ENCODE measurements at regions not wholly inside any gene's neighbourhood (a gene's known extent, or its start where the extent isn't known, plus 50 kb on each side); places are given as distances from the start of the nearest gene placed in this dataset.

- DNase-seq (ENCODE audit: low read depth in 2 of 2) = no peak
Observed at GRCh38 chr4:54992266-54992665, 133.1 kb downstream of the KDR start.

GRCh38 chr4:54988655-54989054, 136.7 kb downstream of the KDR start:
- DNase-seq (ENCODE audit: low read depth in 2 of 2) = no peak

GRCh38 chr4:54986095-54986846, 139.1 kb downstream of the KDR start:
- no peak for DNase-seq (ENCODE audit: low read depth in 2 of 2)

GRCh38 chr4:54976682-54977081, 148.7 kb downstream of the KDR start:
- no peak for DNase-seq (ENCODE audit: low read depth in 2 of 2)

GRCh38 chr4:54976031-54976430, 149.4 kb downstream of the KDR start:
- no peak for DNase-seq (ENCODE audit: low read depth in 2 of 2)

GRCh38 chr4:54973784-54974183, 151.6 kb downstream of the KDR start:
- DNase-seq (ENCODE audit: low read depth in 2 of 2) = no peak

- no peak for DNase-seq (ENCODE audit: low read depth in 2 of 2)
Observed at GRCh38 chr4:54971474-54971950, 153.9 kb downstream of the KDR start.

GRCh38 chr4:54967289-54967688, 158.1 kb downstream of the KDR start:
- DNase-seq (ENCODE audit: low read depth in 2 of 2) = no peak

- DNase-seq (ENCODE audit: low read depth in 2 of 2) = no peak
Observed at GRCh38 chr4:54961357-54961975, 163.9 kb downstream of the KDR start.

- DNase-seq (ENCODE audit: low read depth in 2 of 2) = no peak
Observed at GRCh38 chr4:54959651-54960116, 165.7 kb downstream of the KDR start.

- DNase-seq (ENCODE audit: low read depth in 2 of 2) = no peak
Observed at GRCh38 chr4:54959131-54959530, 166.3 kb downstream of the KDR start.

- no peak for DNase-seq (ENCODE audit: low read depth in 2 of 2)
Observed at GRCh38 chr4:54958236-54958635, 167.2 kb downstream of the KDR start.

GRCh38 chr4:54954656-54955388, 170.6 kb downstream of the KDR start:
- DNase-seq (ENCODE audit: low read depth in 2 of 2) = no peak

GRCh38 chr4:54946741-54947140, 178.7 kb downstream of the KDR start:
- no peak for DNase-seq (ENCODE audit: low read depth in 2 of 2)

- no peak for DNase-seq (ENCODE audit: low read depth in 2 of 2)
Observed at GRCh38 chr4:54945838-54946237, 179.6 kb downstream of the KDR start.

GRCh38 chr4:54942721-54943120, 182.7 kb downstream of the KDR start:
- no peak for DNase-seq (ENCODE audit: low read depth in 2 of 2)

- DNase-seq (ENCODE audit: low read depth in 2 of 2) = no peak
Observed at GRCh38 chr4:54941994-54942552, 183.3 kb downstream of the KDR start.

- DNase-seq (ENCODE audit: low read depth in 2 of 2) = peak; percentile 10 to 16
Observed at GRCh38 chr4:54940996-54941865, 184.2 kb downstream of the KDR start.

GRCh38 chr4:54937501-54937900, 187.9 kb downstream of the KDR start:
- no peak for DNase-seq (ENCODE audit: low read depth in 2 of 2)

- no peak for DNase-seq (ENCODE audit: low read depth in 2 of 2)
Observed at GRCh38 chr4:54933579-54933978, 191.8 kb downstream of the KDR start.

GRCh38 chr4:54930226-54930625, 195.2 kb downstream of the KDR start:
- DNase-seq (ENCODE audit: low read depth in 2 of 2) = no peak
